Esophagus mucosa (tissue), 1 donor: ENCODE measurements at regions not wholly inside any gene's neighbourhood (a gene's known extent, or its start where the extent isn't known, plus 50 kb on each side); places are given as distances from the start of the nearest gene placed in this dataset.
"Not testable (repeated sequence)": the region's sequence is repeated elsewhere in the genome, so short reads cannot be mapped to it uniquely, and the experiment has no call there.

Experiments used
- ATAC-seq: fragments of 200-7000 bp; cut with Tn5 transposase; one replicate; pipeline ENCODE4 v1.9.1; 2020
- donor health status: DM: yes; HTN: yes; CAD: no.

GRCh38 chr12:76176940-76177339 lies 92.5 kb upstream of the NAP1L1 start:
- no peak for ATAC-seq

GRCh38 chr12:76175946-76176345 lies 91.5 kb upstream of the NAP1L1 start:
- ATAC-seq: not testable (repeated sequence)

GRCh38 chr12:76173756-76174155 lies 89.3 kb upstream of the NAP1L1 start:
- ATAC-seq: no peak

- ATAC-seq: peak; percentile 87
Measured at GRCh38 chr12:76158518-76159321, 74.2 kb upstream of the NAP1L1 start.

- ATAC-seq: no peak
Measured at GRCh38 chr12:76156726-76157125, 72.2 kb upstream of the NAP1L1 start.

GRCh38 chr12:76156314-76156713 lies 71.8 kb upstream of the NAP1L1 start:
- ATAC-seq: no peak

GRCh38 chr12:76155157-76155670 lies 70.7 kb upstream of the NAP1L1 start:
- no peak for ATAC-seq

GRCh38 chr12:76153616-76154015 lies 69.1 kb upstream of the NAP1L1 start:
- ATAC-seq: no peak

- ATAC-seq: no peak
Measured at GRCh38 chr12:76152181-76152807, 67.8 kb upstream of the NAP1L1 start.

GRCh38 chr12:76144245-76144549 lies 59.7 kb upstream of the NAP1L1 start:
- no peak for ATAC-seq

- no peak for ATAC-seq
Measured at GRCh38 chr12:76143343-76144244, 59.1 kb upstream of the NAP1L1 start.

GRCh38 chr12:76142305-76142704 lies 57.8 kb upstream of the NAP1L1 start:
- ATAC-seq: peak; percentile 35

- no peak for ATAC-seq
Measured at GRCh38 chr12:76138656-76139055, 54.2 kb upstream of the NAP1L1 start.

GRCh38 chr12:76137606-76138005 lies 53.1 kb upstream of the NAP1L1 start:
- no peak for ATAC-seq

- no peak for ATAC-seq
Measured at GRCh38 chr12:76135456-76135855, 51.0 kb upstream of the NAP1L1 start.
